Testis (tissue), 2 donors: ENCODE measurements at regions not wholly inside any gene's neighbourhood (a gene's known extent, or its start where the extent isn't known, plus 50 kb on each side); places are given as distances from the start of the nearest gene placed in this dataset.

Source experiments
- DNase-seq: peaks from one replicate; pipeline ENCODE4 v3.0.0-alpha.2; 2019
- H3K27ac ChIP-seq, 2 donors: fragments of 200-600 bp; sonication (generic); one replicate each; pipeline ENCODE4 v1.5.1; 2019
- H3K27me3 ChIP-seq: fragments of 200-600 bp; sonication (generic); one replicate; pipeline ENCODE4 v1.5.1; 2019
- H3K36me3 ChIP-seq: fragments of 200-600 bp; sonication (generic); one replicate; pipeline ENCODE4 v1.5.1; 2017; ENCODE audit warnings: low read depth; ENCODE audit errors: missing control alignments
- H3K4me1 ChIP-seq: fragments of 200-600 bp; sonication (generic); one replicate; pipeline ENCODE4 v1.5.1; 2019
- H3K4me3 ChIP-seq, 2 donors: fragments of 200-600 bp; sonication (generic); one replicate each; pipeline ENCODE4 v1.5.1; 2017 to 2019
- H3K9me3 ChIP-seq: fragments of 200-600 bp; sonication (generic); one replicate; pipeline ENCODE4 v1.5.1; 2017
- POLR2A ChIP-seq: fragments of 450-650 bp; IDR thresholded peaks from one replicate; pipeline ENCODE4 v1.6.1; 2017; ENCODE audit warnings: antibody characterized with exemption, mild to moderate bottlenecking, moderate library complexity
- WGBS, 2 donors: methylation state at CpG; one replicate each; pipeline ENCODE4 v1.1.5; 2018; 5-methylcytosine and 5-hydroxymethylcytosine counted together
- intact Hi-C: fragments of 100-400 bp; cut with DNase I; formaldehyde crosslinking; loops from one replicate; pipeline ENCODE4 v1.15.1; 2023; ENCODE audit warnings: low total_unique reads
- TF ChIP-seq, protein P1 (sequence below), 3 experiments: fragments of 450-650 bp in 2 of 3; fragments of 200-600 bp in 1 of 3; sonication (generic) in 1 of 3; IDR thresholded peaks; one replicate each; pipeline ENCODE4 v1.5.1; 2016 to 2019; ENCODE audit warnings: antibody characterized with exemption in 3 of 3, mild to moderate bottlenecking in 2 of 3, moderate library complexity in 1 of 3

- Histone ChIP-seq H3K36me3 (no peaks in the 10 kb centered on the region), H3K27ac (no peak overlapping the region), H3K27me3 (no peaks in the 10 kb centered on the region), H3K4me3 (no peak overlapping the region), H3K9me3 (no peaks in the 10 kb centered on the region), H3K4me1 (no peaks in the 10 kb centered on the region)
- WGBS, 2 donors: 88 to 89% methylated on average over 6 of the region's 6 CpGs
- intact Hi-C loops: no loop called here
- TF ChIP-seq, protein P1, sequence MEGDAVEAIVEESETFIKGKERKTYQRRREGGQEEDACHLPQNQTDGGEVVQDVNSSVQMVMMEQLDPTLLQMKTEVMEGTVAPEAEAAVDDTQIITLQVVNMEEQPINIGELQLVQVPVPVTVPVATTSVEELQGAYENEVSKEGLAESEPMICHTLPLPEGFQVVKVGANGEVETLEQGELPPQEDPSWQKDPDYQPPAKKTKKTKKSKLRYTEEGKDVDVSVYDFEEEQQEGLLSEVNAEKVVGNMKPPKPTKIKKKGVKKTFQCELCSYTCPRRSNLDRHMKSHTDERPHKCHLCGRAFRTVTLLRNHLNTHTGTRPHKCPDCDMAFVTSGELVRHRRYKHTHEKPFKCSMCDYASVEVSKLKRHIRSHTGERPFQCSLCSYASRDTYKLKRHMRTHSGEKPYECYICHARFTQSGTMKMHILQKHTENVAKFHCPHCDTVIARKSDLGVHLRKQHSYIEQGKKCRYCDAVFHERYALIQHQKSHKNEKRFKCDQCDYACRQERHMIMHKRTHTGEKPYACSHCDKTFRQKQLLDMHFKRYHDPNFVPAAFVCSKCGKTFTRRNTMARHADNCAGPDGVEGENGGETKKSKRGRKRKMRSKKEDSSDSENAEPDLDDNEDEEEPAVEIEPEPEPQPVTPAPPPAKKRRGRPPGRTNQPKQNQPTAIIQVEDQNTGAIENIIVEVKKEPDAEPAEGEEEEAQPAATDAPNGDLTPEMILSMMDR (IDR thresholded peaks at IDR 0.05): no peak
- TF ChIP-seq POLR2A: no peak
- DNase-seq: no peak
Measured at GRCh38 chr10:81532403-81532802, 342.6 kb upstream of the NRG3 start.

GRCh38 chr10:81534991-81535390, 340.0 kb upstream of the NRG3 start:
- Histone ChIP-seq H3K4me3 (no peak overlapping the region), H3K27me3 (no peaks in the 10 kb centered on the region), H3K4me1 (no peaks in the 10 kb centered on the region), H3K27ac (no peak overlapping the region), H3K36me3 (no peaks in the 10 kb centered on the region), H3K9me3 (no peaks in the 10 kb centered on the region)
- TF ChIP-seq POLR2A: no peak
- TF ChIP-seq, protein P1 (IDR thresholded peaks at IDR 0.05): no peak
- intact Hi-C loops: no loop called here
- DNase-seq: no peak
- 64 to 91% methylated on average over 2 of the region's 2 CpGs for WGBS, 2 donors

DNA sequence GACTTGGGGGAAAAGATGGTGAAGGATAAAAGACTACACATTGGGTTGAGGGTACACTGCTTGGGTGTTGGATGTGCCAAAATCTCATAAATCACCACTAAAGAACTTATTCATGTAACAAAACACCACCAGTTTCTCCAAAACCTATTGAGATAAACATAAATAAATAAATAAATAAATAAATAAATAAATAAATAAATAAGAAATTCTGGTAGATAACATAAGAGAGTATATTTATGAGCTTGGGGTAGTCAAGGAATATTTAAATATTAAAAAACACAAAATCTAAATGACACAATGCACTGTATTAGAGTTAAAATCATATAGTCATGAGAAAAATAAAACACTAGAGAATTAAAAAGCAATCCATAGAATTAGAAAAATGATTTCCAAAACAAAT, 333.5 kb upstream of the NRG3 start:
- TF ChIP-seq POLR2A: no peak
- TF ChIP-seq, protein P1 (IDR thresholded peaks at IDR 0.05): no peak
- no peaks in the 10 kb centered on the region for H3K4me1 ChIP-seq
- intact Hi-C loops: no loop called here
- no peak overlapping the region for H3K27ac ChIP-seq
- H3K9me3 ChIP-seq: no peaks in the 10 kb centered on the region
- H3K36me3 ChIP-seq: no peaks in the 10 kb centered on the region
- no peak for DNase-seq
- no peaks in the 10 kb centered on the region for H3K27me3 ChIP-seq
- no peak overlapping the region for H3K4me3 ChIP-seq

DNA sequence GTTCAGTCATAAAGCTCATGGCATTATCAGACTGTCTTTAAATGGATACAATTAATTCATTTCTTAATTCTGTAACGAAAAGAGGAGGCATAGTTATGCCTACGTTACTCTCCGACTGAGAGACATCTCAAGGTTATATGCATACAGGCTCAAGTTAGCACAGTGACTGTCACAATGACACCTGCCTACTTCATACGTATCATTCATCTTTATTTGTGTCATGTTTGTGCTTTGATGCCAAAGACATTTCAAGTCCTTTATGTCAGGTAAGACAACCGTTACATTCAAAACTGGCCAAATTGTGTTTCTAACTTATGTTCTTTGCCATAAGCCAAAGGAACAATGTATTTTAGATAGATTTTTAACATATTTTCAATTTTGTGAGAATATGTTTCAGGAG, 328.8 kb upstream of the NRG3 start:
- H3K4me1 ChIP-seq: no peaks in the 10 kb centered on the region
- DNase-seq: no peak
- no peaks in the 10 kb centered on the region for H3K27me3 ChIP-seq
- no peaks in the 10 kb centered on the region for H3K36me3 ChIP-seq
- H3K4me3 ChIP-seq: no peak overlapping the region
- H3K27ac ChIP-seq: no peak overlapping the region
- H3K9me3 ChIP-seq: no peaks in the 10 kb centered on the region
- 68 to 71% methylated on average over 5 of the region's 5 CpGs for WGBS, 2 donors
- TF ChIP-seq, protein P1 (IDR thresholded peaks at IDR 0.05): no peak
- TF ChIP-seq POLR2A: no peak
- intact Hi-C loops: no loop called here

DNA sequence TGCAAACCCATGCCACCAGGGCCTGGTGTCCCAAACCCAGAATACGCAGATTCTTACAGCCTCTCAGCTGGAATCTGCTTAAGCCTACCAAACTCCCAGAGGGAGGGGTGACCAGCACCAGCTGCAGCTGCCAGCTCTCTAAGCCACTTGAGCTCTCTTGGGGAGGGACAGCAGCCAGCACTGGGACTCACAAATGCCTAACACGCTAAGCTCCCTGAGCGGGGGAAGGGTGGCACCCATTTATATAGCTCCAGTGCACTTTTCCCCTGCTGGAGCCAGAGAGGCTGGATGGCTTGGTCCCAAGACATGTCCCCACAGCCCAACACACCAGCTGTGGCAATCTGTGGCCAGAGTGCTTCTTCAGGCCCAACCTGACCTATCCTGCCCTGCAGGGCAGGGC, 326.8 kb upstream of the NRG3 start:
- 94 to 100% methylated on average over 2 to 3 of the region's 3 CpGs for WGBS, 2 donors
- no peak overlapping the region for H3K4me3 ChIP-seq
- H3K27ac ChIP-seq: no peak overlapping the region
- TF ChIP-seq, protein P1 (IDR thresholded peaks at IDR 0.05): no peak
- no peak for TF ChIP-seq POLR2A
- H3K27me3 ChIP-seq: no peaks in the 10 kb centered on the region
- H3K36me3 ChIP-seq: no peaks in the 10 kb centered on the region
- H3K9me3 ChIP-seq: no peaks in the 10 kb centered on the region
- intact Hi-C loops: no loop called here
- H3K4me1 ChIP-seq: no peaks in the 10 kb centered on the region
- no peak for DNase-seq
